Small intestine (tissue), 7 donors: ENCODE measurements at regions not wholly inside any gene's neighbourhood (a gene's known extent, or its start where the extent isn't known, plus 50 kb on each side); places are given as distances from the start of the nearest gene placed in this dataset.

Experiments used
- DNase-seq, 2 donors: peaks; one replicate each; pipeline versions ENCODE4 v3.0.0 to v3.0.0-alpha.2; 2013
- FAIRE-seq: peaks from 2 replicates; lab custom pipeline; 2012; peaks lifted over from hg19 to GRCh38; lab: Jason Lieb, UNC
- H3K27ac ChIP-seq, 3 donors: one replicate each; pipeline ENCODE4 v1.5.1; 2013; ENCODE audit warnings: low read length in 2 of 3, mild to moderate bottlenecking in 2 of 3, control low read depth in 1 of 3, inconsistent platforms in 1 of 3, low read depth in 1 of 3, moderate library complexity in 1 of 3
- H3K27me3 ChIP-seq, 3 donors: one replicate each; pipeline ENCODE4 v1.6.1; 2013; ENCODE audit warnings: low read length in 3 of 3, inconsistent platforms in 1 of 3; ENCODE audit not compliant: control insufficient read depth in 3 of 3, insufficient read depth in 3 of 3
- H3K36me3 ChIP-seq, 3 donors: one replicate each; pipeline ENCODE4 v1.6.1; 2013; ENCODE audit warnings: low read length in 3 of 3, inconsistent platforms in 1 of 3, low read depth in 1 of 3, mild to moderate bottlenecking in 1 of 3, moderate library complexity in 1 of 3; ENCODE audit not compliant: control insufficient read depth in 3 of 3, insufficient read depth in 2 of 3
- H3K4me1 ChIP-seq, 3 donors: one replicate each; pipeline ENCODE4 v1.6.1; 2013; ENCODE audit warnings: low read length in 2 of 3, inconsistent platforms in 1 of 3, low read depth in 1 of 3, mild to moderate bottlenecking in 1 of 3, moderate library complexity in 1 of 3; ENCODE audit not compliant: control insufficient read depth in 3 of 3, insufficient read depth in 2 of 3
- H3K4me3 ChIP-seq, 3 donors: one replicate each; pipeline ENCODE4 v1.5.1; 2013; ENCODE audit warnings: low read length in 3 of 3, control low read depth in 1 of 3, inconsistent platforms in 1 of 3, low read depth in 1 of 3, mild to moderate bottlenecking in 1 of 3, moderate library complexity in 1 of 3
- H3K9me3 ChIP-seq, 2 donors: one replicate each; pipeline ENCODE4 v1.6.1; 2013; ENCODE audit warnings: low read depth in 1 of 2, low read length in 1 of 2; ENCODE audit not compliant: control insufficient read depth in 2 of 2, insufficient read depth in 1 of 2
- WGBS, 3 donors: extraction: QIAGEN DNeasy Blood & Tissue Kit; methylation state at CpG; one replicate each; pipeline ENCODE4 v1.1.7; 2013; 5-methylcytosine and 5-hydroxymethylcytosine counted together
- donor health status: healthy with polysubstance abuse.
- donor health status: control.
- donor health status: control.
- donor health status: Bipolar disorder and iron deficiency.
- donor health status: healthy.

DNA sequence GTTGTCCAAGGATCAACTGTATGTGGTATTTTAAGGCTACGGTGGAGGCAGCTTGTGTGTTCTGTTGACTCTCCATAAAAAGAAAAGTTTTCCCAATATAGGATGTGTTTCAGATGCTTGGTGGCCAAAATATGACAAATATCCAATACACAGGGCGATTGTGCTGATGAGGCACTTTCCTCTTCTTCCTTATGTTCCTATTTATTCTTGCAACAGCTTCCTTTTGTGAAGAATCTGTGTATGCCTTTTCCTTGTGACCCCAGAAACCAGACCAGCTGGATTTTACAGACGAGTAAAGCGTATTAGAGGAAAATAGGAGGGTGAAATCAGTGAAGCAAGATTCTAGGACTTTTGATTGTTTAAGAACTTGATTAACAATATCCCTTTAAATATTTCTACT, 452.0 kb downstream of the DMAC1 start:
- DNase-seq = no peak
- Histone ChIP-seq H3K27me3 (no peaks in the 10 kb centered on the region), H3K4me3 (no peak overlapping the region), H3K4me1 (no peaks in the 10 kb centered on the region), H3K36me3 (no peaks in the 10 kb centered on the region), H3K27ac (no peak overlapping the region), H3K9me3 (peaks cover 0 to 5% of the 10 kb centered on the region in 2 donors)
- no peak for FAIRE-seq
- 46 to 69% (median 65%) methylated on average over 4 of the region's 4 CpGs for WGBS, 3 donors

DNA sequence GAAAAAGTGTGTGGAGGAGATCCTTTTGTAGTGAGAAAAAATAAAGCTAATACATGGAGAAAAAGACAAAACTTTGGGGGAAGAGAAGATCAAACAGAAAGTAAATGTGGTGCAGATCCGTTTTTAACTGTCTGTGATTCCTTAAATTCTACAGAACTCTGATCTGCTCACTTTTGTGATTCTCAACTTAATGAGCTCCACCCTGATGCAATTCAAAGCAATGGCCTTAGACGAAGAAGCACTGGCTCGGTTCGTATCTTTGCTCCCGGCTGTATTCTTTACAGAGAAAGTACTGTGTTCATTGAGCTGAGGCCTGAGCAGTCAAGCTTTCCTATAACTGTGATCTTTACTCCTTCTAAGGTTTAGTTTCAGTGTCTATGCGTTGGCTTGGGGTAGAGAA, 453.4 kb downstream of the DMAC1 start:
- H3K9me3 ChIP-seq = peaks cover 0 to 5% of the 10 kb centered on the region in 2 donors
- H3K27me3 ChIP-seq = no peaks in the 10 kb centered on the region
- 72 to 84% (median 82%) methylated on average over 6 of the region's 6 CpGs for WGBS, 3 donors
- H3K36me3 ChIP-seq = no peaks in the 10 kb centered on the region
- no peak overlapping the region for H3K4me3 ChIP-seq
- H3K27ac ChIP-seq = no peak overlapping the region
- DNase-seq = no peak
- H3K4me1 ChIP-seq = no peaks in the 10 kb centered on the region
- no peak for FAIRE-seq

DNA sequence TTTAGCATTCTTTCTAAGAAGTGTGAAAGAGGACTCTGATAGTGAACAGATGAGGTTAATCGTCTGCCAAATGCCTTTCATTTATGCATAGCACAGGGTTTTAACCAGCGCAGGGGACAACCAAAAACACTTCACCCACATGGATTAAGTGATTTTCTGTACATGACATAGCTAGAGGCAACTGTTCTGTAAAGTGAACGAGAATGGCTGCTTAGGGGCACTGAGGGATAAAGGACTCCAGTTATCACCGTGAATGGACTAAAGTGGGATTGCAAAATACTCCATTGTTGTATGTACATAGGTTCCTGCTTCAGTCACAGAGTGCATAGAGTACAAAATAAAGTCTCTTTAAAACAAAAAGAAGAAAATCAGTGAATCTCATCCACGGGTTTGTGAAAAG, 456.8 kb downstream of the DMAC1 start:
- FAIRE-seq = no peak
- Histone ChIP-seq H3K4me3 (no peak overlapping the region), H3K27me3 (no peaks in the 10 kb centered on the region), H3K9me3 (no peaks in the 10 kb centered on the region), H3K27ac (no peak overlapping the region), H3K4me1 (no peaks in the 10 kb centered on the region), H3K36me3 (no peaks in the 10 kb centered on the region)
- DNase-seq = no peak
- WGBS, 3 donors = 66 to 75% (median 75%) methylated on average over 5 of the region's 5 CpGs

DNA sequence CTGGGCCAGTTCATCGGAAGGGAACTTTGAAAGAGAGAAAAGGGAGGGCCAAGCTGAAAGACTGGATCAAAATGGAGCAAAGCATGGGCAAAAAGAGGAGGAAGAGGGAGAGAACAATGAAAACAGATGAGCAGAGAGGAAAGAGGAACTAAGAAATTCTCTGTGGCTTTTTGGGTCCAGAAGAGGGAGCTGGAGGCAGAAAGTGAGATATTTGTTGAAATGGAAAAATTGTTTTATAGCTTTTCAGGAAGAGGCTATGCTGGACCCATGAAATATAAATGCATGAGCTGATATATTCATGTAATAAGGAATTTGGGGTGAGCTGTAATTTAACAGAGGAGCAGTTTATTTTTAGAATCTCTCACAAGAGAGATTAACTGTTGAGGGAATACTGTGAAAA, 457.3 kb downstream of the DMAC1 start:
- no peaks in the 10 kb centered on the region for H3K27me3 ChIP-seq
- H3K4me1 ChIP-seq = no peaks in the 10 kb centered on the region
- 77 to 92% (median 87%) methylated on average over 1 of the region's 1 CpG for WGBS, 3 donors
- H3K4me3 ChIP-seq = no peak overlapping the region
- DNase-seq (no peak), FAIRE-seq (no peak)
- no peaks in the 10 kb centered on the region for H3K36me3 ChIP-seq
- H3K27ac ChIP-seq = no peak overlapping the region
- no peaks in the 10 kb centered on the region for H3K9me3 ChIP-seq

DNA sequence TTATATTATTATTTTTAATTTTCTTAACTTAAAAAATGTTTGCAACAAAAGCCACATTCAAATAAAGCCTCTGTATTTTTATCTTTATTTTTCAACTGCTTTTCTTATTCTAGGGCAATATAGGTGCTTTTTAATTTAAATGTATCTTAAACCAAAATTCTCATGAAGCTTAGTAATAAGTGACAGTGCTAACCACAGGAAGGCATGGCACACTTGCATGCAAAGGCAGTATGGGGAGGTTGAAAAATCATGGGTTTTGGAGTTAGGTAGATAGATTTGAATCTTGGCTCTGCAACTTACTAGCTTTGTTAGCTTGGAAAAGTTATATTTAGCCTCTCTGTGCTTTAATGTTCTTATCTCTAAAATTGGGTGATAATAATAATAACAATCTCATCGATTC, 458.0 kb downstream of the DMAC1 start:
- WGBS, 3 donors = 55 to 87% (median 70%) methylated on average over 1 of the region's 1 CpG
- Histone ChIP-seq H3K27me3 (no peaks in the 10 kb centered on the region), H3K27ac (no peak overlapping the region), H3K36me3 (no peaks in the 10 kb centered on the region), H3K4me1 (no peaks in the 10 kb centered on the region), H3K9me3 (no peaks in the 10 kb centered on the region), H3K4me3 (no peak overlapping the region)
- DNase-seq (no peak), FAIRE-seq (no peak)

DNA sequence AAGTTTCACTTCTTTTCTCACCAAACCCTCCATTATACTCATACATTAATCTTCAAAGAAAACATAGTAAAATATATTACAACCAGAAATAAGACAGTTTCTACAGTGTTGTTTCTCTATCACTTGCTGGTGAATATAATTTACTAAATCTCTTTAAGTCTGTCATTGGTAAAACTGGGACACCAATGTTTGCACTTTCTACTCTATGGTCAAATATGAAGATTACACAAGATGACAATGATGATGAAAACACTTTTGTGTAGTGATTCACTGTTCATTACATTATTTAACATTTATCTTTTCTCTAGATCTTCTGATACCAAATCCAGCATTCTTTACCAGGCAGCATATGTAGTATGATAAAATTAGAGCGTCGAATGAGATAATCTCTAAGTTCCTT, 459.1 kb downstream of the DMAC1 start:
- no peak overlapping the region for H3K4me3 ChIP-seq
- no peaks in the 10 kb centered on the region for H3K9me3 ChIP-seq
- H3K4me1 ChIP-seq = no peaks in the 10 kb centered on the region
- 63 to 90% (median 72%) methylated on average over 2 of the region's 2 CpGs for WGBS, 3 donors
- DNase-seq = no peak
- H3K27ac ChIP-seq = no peak overlapping the region
- no peak for FAIRE-seq
- H3K36me3 ChIP-seq = no peaks in the 10 kb centered on the region
- H3K27me3 ChIP-seq = no peaks in the 10 kb centered on the region

DNA sequence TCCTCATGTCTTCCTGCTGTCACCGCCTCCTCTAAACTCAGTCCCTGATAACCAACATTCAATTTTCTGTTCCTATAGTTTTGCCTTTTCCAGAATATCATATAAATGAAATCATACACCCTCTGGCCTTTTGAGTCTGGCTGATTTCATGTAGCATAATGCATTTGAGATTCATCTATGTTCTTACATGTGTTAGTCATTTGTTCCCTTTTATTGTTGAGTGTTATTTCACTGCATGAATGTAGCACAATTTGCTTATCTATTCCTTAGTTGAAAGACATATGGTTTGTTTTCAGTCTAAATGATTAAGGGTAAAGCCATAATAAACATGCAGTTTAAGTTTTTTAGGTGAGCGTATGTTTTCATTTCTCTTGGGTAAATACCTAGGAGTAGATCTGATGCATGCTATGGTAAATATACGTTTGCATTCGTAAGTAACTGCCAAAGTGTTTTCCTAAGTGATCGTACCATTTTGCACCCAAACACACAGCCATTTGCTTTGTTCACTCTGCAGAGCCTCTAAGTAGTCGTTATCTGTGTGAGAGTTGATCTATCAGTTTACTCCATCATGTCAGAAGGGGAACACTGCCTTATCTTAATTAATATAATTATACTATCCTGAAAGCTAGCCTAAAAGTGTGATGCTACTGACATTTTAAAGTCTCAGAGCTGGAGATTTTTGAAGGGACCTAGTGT, 460.8 kb downstream of the DMAC1 start:
- H3K36me3 ChIP-seq = no peaks in the 10 kb centered on the region
- no peak overlapping the region for H3K27ac ChIP-seq
- FAIRE-seq (no peak), DNase-seq (no peak)
- WGBS, 3 donors = 69 to 76% (median 76%) methylated on average over 6 of the region's 6 CpGs
- no peak overlapping the region for H3K4me3 ChIP-seq
- H3K4me1 ChIP-seq = no peaks in the 10 kb centered on the region
- H3K27me3 ChIP-seq = no peaks in the 10 kb centered on the region
- H3K9me3 ChIP-seq = no peaks in the 10 kb centered on the region

DNA sequence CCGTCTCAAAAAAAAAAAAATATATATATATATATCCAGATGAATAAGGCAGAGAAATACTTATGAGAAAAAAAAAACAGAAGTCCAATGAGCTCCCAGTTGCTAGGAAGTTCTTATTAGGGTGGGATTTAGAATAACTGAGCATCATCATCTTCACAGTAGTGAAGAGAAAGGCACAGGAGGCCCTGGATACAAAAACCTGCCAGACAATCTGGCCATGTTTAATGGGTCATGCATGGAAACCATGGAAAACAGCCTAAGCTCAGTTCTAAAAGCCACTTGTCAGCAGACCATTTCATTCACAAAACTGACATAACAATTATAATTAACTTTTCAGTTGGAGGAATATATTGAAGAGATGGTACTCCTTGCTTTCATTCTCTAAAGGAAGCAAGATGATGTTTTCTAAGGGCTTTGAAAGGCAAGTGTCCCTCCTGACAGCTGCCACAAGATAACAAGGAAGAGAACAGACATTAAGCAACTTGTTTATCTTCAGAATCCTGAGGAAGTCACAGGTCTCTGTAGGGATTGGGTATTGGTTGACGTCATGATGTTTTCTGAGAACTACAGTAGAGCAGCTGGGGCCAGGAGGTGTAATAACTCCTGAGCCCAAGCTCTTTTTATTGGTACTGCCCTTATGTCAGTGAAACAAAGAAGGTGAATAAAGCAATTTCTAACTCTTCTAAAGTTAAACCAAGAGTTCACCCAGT, 463.1 kb downstream of the DMAC1 start:
- 55 to 63% (median 56%) methylated on average over 2 of the region's 2 CpGs for WGBS, 3 donors
- no peak overlapping the region for H3K27ac ChIP-seq

More for the DNA sequence above, 463.1 kb downstream of the DMAC1 start:
- DNase-seq = peak in 1 of 2 donors; percentile 56
- no peak for FAIRE-seq
- H3K4me1 ChIP-seq = no peaks in the 10 kb centered on the region
- no peaks in the 10 kb centered on the region for H3K27me3 ChIP-seq
- H3K36me3 ChIP-seq = no peaks in the 10 kb centered on the region
- H3K9me3 ChIP-seq = no peaks in the 10 kb centered on the region
- no peak overlapping the region for H3K4me3 ChIP-seq
